ENCODE measurements at regions not wholly inside any gene's neighbourhood (a gene's known extent, or its start where the extent isn't known, plus 50 kb on each side); places are given as distances from the start of the nearest gene placed in this dataset.

DNA sequence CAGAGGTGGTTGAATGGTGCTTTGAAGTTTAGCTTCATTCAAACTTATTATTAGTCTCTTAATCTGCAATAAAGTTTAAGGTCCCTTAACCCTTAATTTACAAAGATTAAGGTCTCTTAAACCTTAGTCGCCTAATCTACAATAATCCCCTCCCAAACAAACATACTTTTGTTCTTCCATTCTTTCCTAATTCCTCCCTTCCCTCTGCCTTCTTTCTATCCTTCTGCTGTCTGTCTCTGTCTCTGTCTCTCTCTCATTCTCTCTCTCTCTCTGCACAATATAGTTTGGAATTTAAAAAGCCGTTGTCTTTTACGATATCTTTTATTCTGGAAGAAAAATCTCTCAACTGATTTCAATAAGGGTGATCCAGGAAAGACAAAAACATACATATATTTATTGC is 1096.8 kb upstream of the ATXN8OS start:
- no peak overlapping the region for H3K4me3 ChIP-seq
- no peak overlapping the region for H3K27ac ChIP-seq
- no peaks in the 10 kb centered on the region for H3K4me1 ChIP-seq
- DNase-seq (no peak), ATAC-seq (no peak)
- H3K9me3 ChIP-seq: no peaks in the 10 kb centered on the region
- H3K27me3 ChIP-seq (ENCODE audit: low read depth): no peaks in the 10 kb centered on the region
- H3K36me3 ChIP-seq: no peaks in the 10 kb centered on the region
- intact Hi-C loops (cut with DNase I): no loop called here
- TF ChIP-seq, protein P1, sequence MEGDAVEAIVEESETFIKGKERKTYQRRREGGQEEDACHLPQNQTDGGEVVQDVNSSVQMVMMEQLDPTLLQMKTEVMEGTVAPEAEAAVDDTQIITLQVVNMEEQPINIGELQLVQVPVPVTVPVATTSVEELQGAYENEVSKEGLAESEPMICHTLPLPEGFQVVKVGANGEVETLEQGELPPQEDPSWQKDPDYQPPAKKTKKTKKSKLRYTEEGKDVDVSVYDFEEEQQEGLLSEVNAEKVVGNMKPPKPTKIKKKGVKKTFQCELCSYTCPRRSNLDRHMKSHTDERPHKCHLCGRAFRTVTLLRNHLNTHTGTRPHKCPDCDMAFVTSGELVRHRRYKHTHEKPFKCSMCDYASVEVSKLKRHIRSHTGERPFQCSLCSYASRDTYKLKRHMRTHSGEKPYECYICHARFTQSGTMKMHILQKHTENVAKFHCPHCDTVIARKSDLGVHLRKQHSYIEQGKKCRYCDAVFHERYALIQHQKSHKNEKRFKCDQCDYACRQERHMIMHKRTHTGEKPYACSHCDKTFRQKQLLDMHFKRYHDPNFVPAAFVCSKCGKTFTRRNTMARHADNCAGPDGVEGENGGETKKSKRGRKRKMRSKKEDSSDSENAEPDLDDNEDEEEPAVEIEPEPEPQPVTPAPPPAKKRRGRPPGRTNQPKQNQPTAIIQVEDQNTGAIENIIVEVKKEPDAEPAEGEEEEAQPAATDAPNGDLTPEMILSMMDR (IDR thresholded peaks at IDR 0.05): no peak

DNA sequence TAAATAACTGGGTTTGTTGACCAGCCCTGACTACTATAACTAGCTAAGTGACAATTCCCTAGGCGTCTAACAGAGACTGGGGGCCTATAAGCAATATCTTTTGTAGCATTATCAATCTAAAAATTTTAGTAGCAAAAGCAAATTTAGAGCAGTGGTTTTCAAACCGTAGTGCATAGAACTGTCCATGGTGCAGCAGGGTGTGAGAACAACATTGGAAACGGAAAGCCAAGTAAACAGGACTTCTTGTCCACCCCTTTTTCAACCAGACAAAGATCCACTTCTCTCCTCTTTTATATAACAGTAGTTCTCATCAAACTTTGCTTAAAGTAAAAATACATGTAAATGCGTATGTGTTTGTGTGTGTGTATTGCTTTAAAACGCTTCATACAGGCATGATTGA is 1099.1 kb upstream of the ATXN8OS start:
- Histone ChIP-seq H3K27me3 (ENCODE audit: low read depth) (no peaks in the 10 kb centered on the region), H3K4me1 (no peaks in the 10 kb centered on the region), H3K9me3 (no peaks in the 10 kb centered on the region), H3K27ac (no peak overlapping the region), H3K4me3 (no peak overlapping the region), H3K36me3 (no peaks in the 10 kb centered on the region)
- TF ChIP-seq, protein P1 (IDR thresholded peaks at IDR 0.05): no peak
- intact Hi-C loops (cut with DNase I): no loop called here
- DNase-seq (no peak), ATAC-seq (no peak)

DNA sequence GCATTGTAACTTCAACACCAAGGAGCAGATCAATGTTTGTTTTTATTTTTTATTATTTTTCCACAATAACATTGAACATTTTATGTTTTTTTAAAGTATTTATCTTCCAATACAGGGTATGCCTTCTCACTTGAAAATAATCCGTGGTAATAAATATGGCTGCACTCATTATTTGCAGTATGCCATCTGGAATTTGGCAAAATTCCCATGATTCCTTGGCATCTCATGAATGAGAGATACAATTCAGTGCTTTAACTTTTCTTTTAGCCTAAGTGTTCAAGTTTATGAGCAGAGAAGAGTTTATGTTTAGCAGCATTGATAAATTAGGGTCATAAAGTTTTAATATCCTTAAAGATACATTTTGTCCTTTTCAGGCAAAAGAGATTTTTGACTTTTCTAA is 1109.6 kb upstream of the ATXN8OS start:
- TF ChIP-seq, protein P1 (IDR thresholded peaks at IDR 0.05): no peak
- Histone ChIP-seq H3K9me3 (peaks cover 10% of the 10 kb centered on the region), H3K27ac (no peak overlapping the region), H3K4me1 (no peaks in the 10 kb centered on the region), H3K27me3 (ENCODE audit: low read depth) (no peaks in the 10 kb centered on the region), H3K36me3 (no peaks in the 10 kb centered on the region), H3K4me3 (no peak overlapping the region)
- DNase-seq: no peak
- ATAC-seq: no peak
- intact Hi-C loops (cut with DNase I): no loop called here

DNA sequence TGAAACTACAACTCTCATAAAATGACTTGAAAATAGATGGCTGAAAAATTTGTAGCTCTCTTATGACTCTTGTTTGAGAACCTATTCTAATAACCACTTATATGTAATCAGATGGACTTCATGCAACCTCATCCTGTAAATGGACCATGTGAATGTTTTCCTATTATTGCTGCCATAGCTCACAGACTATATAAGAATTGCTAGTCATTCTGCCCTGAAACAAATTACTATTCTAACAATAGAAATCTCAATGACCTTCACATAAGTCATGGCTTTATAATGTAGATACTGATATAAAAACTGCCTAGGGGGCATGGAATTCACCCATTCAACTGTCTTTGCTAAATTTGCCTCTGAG is 1111.0 kb upstream of the ATXN8OS start:
- intact Hi-C loops (cut with DNase I): no loop called here
- H3K4me1 ChIP-seq: no peaks in the 10 kb centered on the region
- H3K27me3 ChIP-seq (ENCODE audit: low read depth): no peaks in the 10 kb centered on the region
- TF ChIP-seq, protein P1 (IDR thresholded peaks at IDR 0.05): no peak
- no peak overlapping the region for H3K4me3 ChIP-seq
- peaks cover 6% of the 10 kb centered on the region for H3K9me3 ChIP-seq
- no peak for ATAC-seq
- H3K27ac ChIP-seq: no peak overlapping the region
- no peak for DNase-seq
- no peaks in the 10 kb centered on the region for H3K36me3 ChIP-seq

DNA sequence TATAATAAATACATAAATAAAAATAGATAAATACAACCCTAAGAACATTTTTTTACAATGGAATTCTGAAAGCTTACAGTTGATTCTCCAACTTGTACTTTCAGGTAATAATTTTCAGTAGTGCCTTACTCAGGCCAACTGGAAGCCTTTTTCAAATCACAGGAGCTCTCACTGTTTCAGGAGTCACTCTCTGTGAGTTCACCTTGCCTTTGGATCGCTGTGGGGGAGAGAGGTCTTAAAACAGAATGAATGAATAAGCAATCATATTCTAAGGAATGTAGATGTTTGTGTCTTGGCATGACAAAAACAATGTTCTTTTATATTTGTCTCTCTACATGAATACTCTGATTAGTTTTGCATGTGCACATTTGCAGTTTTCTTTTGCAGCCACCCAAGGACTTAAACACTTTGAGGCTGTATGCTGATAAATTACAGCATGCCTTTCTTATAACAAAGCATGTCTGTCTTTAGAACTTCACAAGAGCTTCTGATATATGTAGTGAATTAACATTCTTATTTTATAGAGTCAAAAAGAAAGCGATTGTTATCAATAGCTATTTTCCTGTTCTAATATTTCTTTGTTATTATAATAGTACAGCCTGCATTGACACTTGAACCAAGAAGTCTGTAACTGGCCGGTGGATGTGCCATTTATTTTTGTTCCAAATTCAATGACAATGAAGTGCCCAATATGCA is 1111.5 kb upstream of the ATXN8OS start:
- DNase-seq: no peak
- Histone ChIP-seq H3K4me3 (no peak overlapping the region), H3K36me3 (no peaks in the 10 kb centered on the region), H3K27ac (no peak overlapping the region), H3K27me3 (ENCODE audit: low read depth) (no peaks in the 10 kb centered on the region), H3K9me3 (peaks cover under 1% of the 10 kb centered on the region), H3K4me1 (no peaks in the 10 kb centered on the region)
- intact Hi-C loops (cut with DNase I): no loop called here
- TF ChIP-seq, protein P1 (IDR thresholded peaks at IDR 0.05): no peak
- ATAC-seq: no peak

Data from lower lobe of right lung (tissue), 2 donors.